Right atrium auricular region (tissue), 2 donors: ENCODE measurements at regions not wholly inside any gene's neighbourhood (a gene's known extent, or its start where the extent isn't known, plus 50 kb on each side); places are given as distances from the start of the nearest gene placed in this dataset.

Source experiments
- DNase-seq: peaks from one replicate; pipeline ENCODE4 v3.0.0-alpha.2; 2019; ENCODE audit warnings: low spot score
- H3K27ac ChIP-seq, 2 donors: fragments of 200-600 bp; sonication (generic); 1 replicate in 1 of 2; 2 replicates in 1 of 2; pipeline ENCODE4 v1.5.1; 2016 to 2019
- H3K27me3 ChIP-seq, 2 donors: fragments of 200-600 bp; sonication (generic); one replicate each; pipeline versions ENCODE4 v1.5.1 to v1.6.0; 2017 to 2019
- H3K36me3 ChIP-seq: fragments of 200-600 bp; sonication (generic); one replicate; pipeline ENCODE4 v1.5.1; 2016
- H3K4me1 ChIP-seq, 2 donors: fragments of 200-600 bp; sonication (generic); one replicate each; pipeline versions ENCODE4 v1.5.1 to v1.6.0; 2017 to 2019
- H3K4me3 ChIP-seq, 2 donors: fragments of 200-600 bp; sonication (generic); 1 replicate in 1 of 2; 2 replicates in 1 of 2; pipeline ENCODE4 v1.5.1; 2017 to 2019; ENCODE audit warnings: mild to moderate bottlenecking in 1 of 2, moderate library complexity in 1 of 2
- H3K9me3 ChIP-seq, 2 donors: fragments of 200-600 bp; sonication (generic); one replicate each; pipeline ENCODE4 v1.5.1; 2019
- CTCF ChIP-seq, 2 donors: fragments of 200-600 bp; sonication (generic); IDR thresholded peaks; one replicate each; pipeline ENCODE4 v1.5.1; 2019; ENCODE audit warnings: antibody characterized with exemption in 2 of 2

- no peak for TF ChIP-seq CTCF (IDR thresholded peaks at IDR 0.05)
- Histone ChIP-seq H3K27ac (no peak overlapping the region), H3K4me1 (no peaks in the 10 kb centered on the region)
Measured at GRCh38 chrY:19012985-19013384, 239.4 kb upstream of the HSFY2 start.

GRCh38 chrY:19011605-19012090 is 238.1 kb upstream of the HSFY2 start:
- no peak for TF ChIP-seq CTCF (IDR thresholded peaks at IDR 0.05)
- no peak overlapping the region for H3K4me3 ChIP-seq
- H3K27ac ChIP-seq = no peak overlapping the region
- no peak for DNase-seq
- no peaks in the 10 kb centered on the region for H3K36me3 ChIP-seq
- no peaks in the 10 kb centered on the region for H3K4me1 ChIP-seq
- no peaks in the 10 kb centered on the region for H3K9me3 ChIP-seq
- no peaks in the 10 kb centered on the region for H3K27me3 ChIP-seq

More at GRCh38 chrY:19012985-19013384, 239.4 kb upstream of the HSFY2 start:
- Histone ChIP-seq H3K9me3 (no peaks in the 10 kb centered on the region), H3K4me3 (no peak overlapping the region), H3K27me3 (no peaks in the 10 kb centered on the region), H3K36me3 (no peaks in the 10 kb centered on the region)
- DNase-seq = no peak

GRCh38 chrY:19006234-19006633 is 232.7 kb upstream of the HSFY2 start:
- no peak for DNase-seq
- no peak overlapping the region for H3K4me3 ChIP-seq

GRCh38 chrY:19005579-19005978 is 232.0 kb upstream of the HSFY2 start:
- H3K27me3 ChIP-seq = no peaks in the 10 kb centered on the region
- TF ChIP-seq CTCF (IDR thresholded peaks at IDR 0.05) = no peak
- no peaks in the 10 kb centered on the region for H3K4me1 ChIP-seq
- H3K27ac ChIP-seq = no peak overlapping the region
- H3K36me3 ChIP-seq = no peaks in the 10 kb centered on the region
- DNase-seq = no peak
- H3K9me3 ChIP-seq = no peaks in the 10 kb centered on the region
- no peak overlapping the region for H3K4me3 ChIP-seq

More at GRCh38 chrY:19006234-19006633, 232.7 kb upstream of the HSFY2 start:
- H3K27me3 ChIP-seq = no peaks in the 10 kb centered on the region
- no peaks in the 10 kb centered on the region for H3K9me3 ChIP-seq
- no peak for TF ChIP-seq CTCF (IDR thresholded peaks at IDR 0.05)
- H3K36me3 ChIP-seq = no peaks in the 10 kb centered on the region
- H3K27ac ChIP-seq = no peak overlapping the region
- no peaks in the 10 kb centered on the region for H3K4me1 ChIP-seq

GRCh38 chrY:18997635-18998240 is 224.2 kb upstream of the HSFY2 start:
- DNase-seq = no peak

More at GRCh38 chrY:18997635-18998240, 224.2 kb upstream of the HSFY2 start:
- no peak overlapping the region for H3K4me3 ChIP-seq
- no peak for TF ChIP-seq CTCF (IDR thresholded peaks at IDR 0.05)
- no peak overlapping the region for H3K27ac ChIP-seq
- H3K9me3 ChIP-seq = no peaks in the 10 kb centered on the region
- H3K27me3 ChIP-seq = no peaks in the 10 kb centered on the region
- no peaks in the 10 kb centered on the region for H3K4me1 ChIP-seq
- no peaks in the 10 kb centered on the region for H3K36me3 ChIP-seq
